HG03469 (cell line): ENCODE measurements at regions not wholly inside any gene's neighbourhood (a gene's known extent, or its start where the extent isn't known, plus 50 kb on each side); places are given as distances from the start of the nearest gene placed in this dataset.

Source experiments
- ATAC-seq: cut with Tn5 transposase; IDR thresholded peaks from one replicate; pipeline ENCODE4 v1.9.1; 2021; ENCODE audit warnings: mild to moderate bottlenecking, moderate library complexity, moderate number of reproducible peaks; ENCODE audit not compliant: unreplicated experiment

- ATAC-seq = no peak
Observed at GRCh38 chr6:22394691-22395090, 97.9 kb upstream of the PRL start.

GRCh38 chr6:22399693-22400092, 102.9 kb upstream of the PRL start:
- ATAC-seq = no peak

GRCh38 chr6:22401206-22401605, 104.4 kb upstream of the PRL start:
- ATAC-seq = no peak

GRCh38 chr6:22401932-22402331, 105.1 kb upstream of the PRL start:
- no peak for ATAC-seq

GRCh38 chr6:22409486-22409885, 112.7 kb upstream of the PRL start:
- no peak for ATAC-seq

GRCh38 chr6:22411376-22412105, 114.7 kb upstream of the PRL start:
- ATAC-seq = no peak

GRCh38 chr6:22412994-22413393, 116.2 kb upstream of the PRL start:
- no peak for ATAC-seq

GRCh38 chr6:22413681-22414311, 117.0 kb upstream of the PRL start:
- no peak for ATAC-seq

GRCh38 chr6:22418714-22419113, 121.9 kb upstream of the PRL start:
- ATAC-seq = no peak

- no peak for ATAC-seq
Observed at GRCh38 chr6:22421198-22421597, 124.4 kb upstream of the PRL start.

GRCh38 chr6:22424196-22424595, 127.4 kb upstream of the PRL start:
- ATAC-seq = no peak

- no peak for ATAC-seq
Observed at GRCh38 chr6:22432060-22432459, 135.2 kb upstream of the PRL start.

- no peak for ATAC-seq
Observed at GRCh38 chr6:22433745-22434144, 135.6 kb upstream of the HDGFL1 start.

GRCh38 chr6:22435151-22435550, 134.2 kb upstream of the HDGFL1 start:
- ATAC-seq = no peak

GRCh38 chr6:22436134-22436533, 133.2 kb upstream of the HDGFL1 start:
- ATAC-seq = no peak

GRCh38 chr6:22437665-22438064, 131.7 kb upstream of the HDGFL1 start:
- ATAC-seq = no peak

- ATAC-seq = no peak
Observed at GRCh38 chr6:22442826-22443225, 126.5 kb upstream of the HDGFL1 start.

- no peak for ATAC-seq
Observed at GRCh38 chr6:22444330-22444729, 125.0 kb upstream of the HDGFL1 start.

- no peak for ATAC-seq
Observed at GRCh38 chr6:22445946-22446345, 123.4 kb upstream of the HDGFL1 start.

- no peak for ATAC-seq
Observed at GRCh38 chr6:22447249-22448196, 121.8 kb upstream of the HDGFL1 start.

- ATAC-seq = no peak
Observed at GRCh38 chr6:22448291-22448711, 121.1 kb upstream of the HDGFL1 start.

GRCh38 chr6:22451962-22452361, 117.4 kb upstream of the HDGFL1 start:
- ATAC-seq = no peak
